Lower leg skin (tissue), 3 donors: ENCODE measurements at regions not wholly inside any gene's neighbourhood (a gene's known extent, or its start where the extent isn't known, plus 50 kb on each side); places are given as distances from the start of the nearest gene placed in this dataset.

Source experiments
- POLR2A ChIP-seq, 2 donors: fragments of 450-650 bp; IDR thresholded peaks; one replicate each; pipeline ENCODE4 v1.6.1; 2016 to 2017; ENCODE audit warnings: antibody characterized with exemption in 2 of 2, mild to moderate bottlenecking in 1 of 2, moderate library complexity in 1 of 2
- TF ChIP-seq, protein P1 (sequence below), 3 donors: fragments of 450-650 bp; IDR thresholded peaks; one replicate each; pipeline ENCODE4 v1.5.1; 2016; ENCODE audit warnings: antibody characterized with exemption in 3 of 3, mild to moderate bottlenecking in 3 of 3, moderate library complexity in 2 of 3

DNA sequence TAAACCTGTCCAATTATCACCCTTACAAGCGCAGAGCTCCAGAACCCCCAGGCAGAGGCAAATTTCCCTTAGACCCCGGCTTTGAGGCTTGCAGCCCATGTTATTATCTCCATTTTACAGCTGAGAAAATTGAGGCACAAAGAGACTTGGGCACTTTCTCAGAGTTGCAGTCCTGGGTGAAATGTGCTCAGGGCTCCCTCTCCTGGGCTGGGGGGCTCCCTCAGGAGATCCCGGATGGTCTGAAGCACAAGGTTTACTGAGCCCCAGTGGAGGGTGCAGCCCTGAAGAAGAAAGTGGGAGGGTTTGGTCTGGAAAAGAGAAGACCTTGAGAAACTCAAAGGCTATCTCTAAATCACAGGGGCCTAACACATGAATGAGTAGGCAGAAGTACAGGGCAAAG is 156.6 kb downstream of the CYRIA start:
- TF ChIP-seq POLR2A (IDR thresholded peaks at IDR 0.05): no peak
- TF ChIP-seq, protein P1, sequence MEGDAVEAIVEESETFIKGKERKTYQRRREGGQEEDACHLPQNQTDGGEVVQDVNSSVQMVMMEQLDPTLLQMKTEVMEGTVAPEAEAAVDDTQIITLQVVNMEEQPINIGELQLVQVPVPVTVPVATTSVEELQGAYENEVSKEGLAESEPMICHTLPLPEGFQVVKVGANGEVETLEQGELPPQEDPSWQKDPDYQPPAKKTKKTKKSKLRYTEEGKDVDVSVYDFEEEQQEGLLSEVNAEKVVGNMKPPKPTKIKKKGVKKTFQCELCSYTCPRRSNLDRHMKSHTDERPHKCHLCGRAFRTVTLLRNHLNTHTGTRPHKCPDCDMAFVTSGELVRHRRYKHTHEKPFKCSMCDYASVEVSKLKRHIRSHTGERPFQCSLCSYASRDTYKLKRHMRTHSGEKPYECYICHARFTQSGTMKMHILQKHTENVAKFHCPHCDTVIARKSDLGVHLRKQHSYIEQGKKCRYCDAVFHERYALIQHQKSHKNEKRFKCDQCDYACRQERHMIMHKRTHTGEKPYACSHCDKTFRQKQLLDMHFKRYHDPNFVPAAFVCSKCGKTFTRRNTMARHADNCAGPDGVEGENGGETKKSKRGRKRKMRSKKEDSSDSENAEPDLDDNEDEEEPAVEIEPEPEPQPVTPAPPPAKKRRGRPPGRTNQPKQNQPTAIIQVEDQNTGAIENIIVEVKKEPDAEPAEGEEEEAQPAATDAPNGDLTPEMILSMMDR (IDR thresholded peaks at IDR 0.05): no peak
